DOHH2 (cell line): ENCODE measurements at regions not wholly inside any gene's neighbourhood (a gene's known extent, or its start where the extent isn't known, plus 50 kb on each side); places are given as distances from the start of the nearest gene placed in this dataset.

Experiments
- CTCF ChIP-seq: fragments of 200-600 bp; sonication (generic); IDR thresholded peaks from one replicate; pipeline ENCODE4 v1.5.1; 2014; ENCODE audit warnings: antibody characterized with exemption, mild to moderate bottlenecking, low read depth, low read length; ENCODE audit not compliant: poor library complexity, severe bottlenecking
- EZH2phosphoT487 ChIP-seq: fragments of 200-600 bp; sonication (generic); IDR thresholded peaks from 2 replicates; pipeline ENCODE4 v1.6.1; 2017; ENCODE audit warnings: borderline replicate concordance, mild to moderate bottlenecking, antibody characterized with exemption, low read length, moderate library complexity, mixed read lengths

DNA sequence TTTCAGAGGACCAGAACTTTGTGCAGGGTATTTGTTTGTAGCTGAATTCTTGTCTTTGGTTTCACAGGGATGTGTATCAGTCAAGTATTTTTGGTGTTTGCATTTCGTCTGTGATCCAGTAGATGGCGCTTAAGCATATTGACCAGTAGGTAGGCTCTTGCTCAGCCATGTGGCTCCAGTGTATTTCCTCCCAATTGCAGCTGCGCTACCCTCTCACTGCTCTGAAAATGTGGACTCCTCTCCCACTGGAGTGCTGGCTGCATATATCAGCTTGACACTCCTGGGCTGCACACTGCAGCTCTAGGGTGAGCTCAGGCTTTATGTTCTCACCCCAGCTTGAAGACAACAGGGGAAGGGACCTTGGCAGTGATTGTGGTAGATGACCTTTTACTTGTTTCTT is 1264.3 kb upstream of the ALCAM start:
- TF ChIP-seq CTCF = peak; percentile 79
- no peak for TF ChIP-seq EZH2phosphoT487
